ENCODE measurements at regions not wholly inside any gene's neighbourhood (a gene's known extent, or its start where the extent isn't known, plus 50 kb on each side); places are given as distances from the start of the nearest gene placed in this dataset.

GRCh38 chr1:187078916-187079315 is 250.2 kb downstream of the PLA2G4A start (continued):
- no peak for TF ChIP-seq ELK1 (IDR thresholded peaks at IDR 0.05; ENCODE audit: low read depth, low read length)
- TF ChIP-seq HES2 (IDR thresholded peaks at IDR 0.05): no peak
- no peak for TF ChIP-seq CHD4 (IDR thresholded peaks at IDR 0.05; ENCODE audit: borderline replicate concordance)
- no peak for TF ChIP-seq ZC3H11A (IDR thresholded peaks at IDR 0.05)
- no peak for TF ChIP-seq ZSCAN20 (CRISPR knock-in tag; IDR thresholded peaks at IDR 0.05)

- Histone ChIP-seq H3K4me2 (no peak overlapping the region), H3K4me3 (no peak overlapping the region), H3K27ac (no peak overlapping the region), H3K4me1 (no peaks in the 10 kb centered on the region), H3K9me3 (no peaks in the 10 kb centered on the region; the same call in 2 of the 3 replicates)
- FAIRE-seq (no peak), DNase-seq (ENCODE audit: low read depth in 1 of 2, low spot score in 1 of 2) (no peak), ATAC-seq (no peak)
- ChIA-PET POLR2A (no interaction called here), CTCF (no interaction called here)
- TF ChIP-seq CHD4 (IDR thresholded peaks at IDR 0.05; ENCODE audit: borderline replicate concordance): no peak
- no peak for TF ChIP-seq BHLHE40 (IDR thresholded peaks at IDR 0.05; ENCODE audit: low read depth, low read length)
- no peak for TF ChIP-seq MAFK (IDR thresholded peaks at IDR 0.05; ENCODE audit: partially characterized antibody)
- no peak for TF ChIP-seq CHD2 (IDR thresholded peaks at IDR 0.05; ENCODE audit: low read length, partially characterized antibody)
- no peak for TF ChIP-seq PBX3 (IDR thresholded peaks at IDR 0.05)
- no peak for TF ChIP-seq FOSB (CRISPR knock-in tag; IDR thresholded peaks at IDR 0.05)
- no peak for TF ChIP-seq HDAC2 (IDR thresholded peaks at IDR 0.05)
- TF ChIP-seq RNF2 (IDR thresholded peaks at IDR 0.05; ENCODE audit: borderline replicate concordance, low read depth): no peak
- TF ChIP-seq CBX8 (IDR thresholded peaks at IDR 0.05): no peak
- WGBS (ENCODE audit: missing lambda C conversion rate): 66% methylated on average over 6 of the region's 6 CpGs
These were observed 250.6 kb downstream of the PLA2G4A start for GRCh38 chr1:187079330-187079729.

GRCh38 chr1:187091666-187092065 is 262.9 kb downstream of the PLA2G4A start:
- DNase-seq (ENCODE audit: low read depth in 1 of 2, low spot score in 1 of 2) (peak; percentile 6 to 11), FAIRE-seq (no peak), ATAC-seq (no peak)
- ChIA-PET CTCF (no interaction called here), POLR2A (no interaction called here)
- no peaks in the 10 kb centered on the region for H3K4me1 ChIP-seq
- no peak overlapping the region for H3K4me3 ChIP-seq
- no peak overlapping the region for H3K4me2 ChIP-seq
- no peak for TF ChIP-seq ELK1 (IDR thresholded peaks at IDR 0.05; ENCODE audit: low read depth, low read length)
- no peak for TF ChIP-seq BCL3 (IDR thresholded peaks at IDR 0.05)
- no peak for TF ChIP-seq NPAS2 (CRISPR knock-in tag; IDR thresholded peaks at IDR 0.05; ENCODE audit: borderline replicate concordance)
- no peak for TF ChIP-seq HES2 (IDR thresholded peaks at IDR 0.05)
- no peak for TF ChIP-seq PHF8 (IDR thresholded peaks at IDR 0.05; ENCODE audit: borderline replicate concordance, low read depth)
- no peak for TF ChIP-seq HOXA7 (CRISPR knock-in tag; IDR thresholded peaks at IDR 0.05)
- no peak for TF ChIP-seq RFX5 (IDR thresholded peaks at IDR 0.05)
- TF ChIP-seq E2F6 (IDR thresholded peaks at IDR 0.05; ENCODE audit: borderline replicate concordance, low read depth): no peak
- no peak for TF ChIP-seq RAD21 (conservative IDR thresholded peaks at IDR 0.05 in 1 of 2, IDR thresholded peaks at IDR 0.05 in 1 of 2)
- TF ChIP-seq RCOR1 (IDR thresholded peaks at IDR 0.05; ENCODE audit: low read depth, low read length): no peak
- TF ChIP-seq ZNF302 (CRISPR knock-in tag; IDR thresholded peaks at IDR 0.05): no peak
- H3K9me3 ChIP-seq: no peaks in the 10 kb centered on the region
- no peak overlapping the region for H3K27ac ChIP-seq

All from A549 (cell line).